Fibroblast of lung (primary cell): ENCODE measurements at regions not wholly inside any gene's neighbourhood (a gene's known extent, or its start where the extent isn't known, plus 50 kb on each side); places are given as distances from the start of the nearest gene placed in this dataset.
"Not testable (repeated sequence)": the region's sequence is repeated elsewhere in the genome, so short reads cannot be mapped to it uniquely, and the experiment has no call there.

Experiments used
- DNase-seq, 2 donors: peaks; one replicate each; pipeline versions ENCODE4 v3.0.0 to v3.0.0-alpha.2; 2010; ENCODE audit warnings: low read depth in 2 of 2
- H2AFZ ChIP-seq: 2 replicates; pipeline ENCODE4 v1.5.1; 2012; ENCODE audit warnings: low read length, control low read depth, inconsistent platforms
- H3K27ac ChIP-seq: 2 replicates; pipeline ENCODE4 v1.5.1; 2011; ENCODE audit warnings: low read length, control low read depth; ENCODE audit not compliant: insufficient read depth
- H3K27me3 ChIP-seq: 2 replicates; pipeline ENCODE4 v1.5.1; 2011; ENCODE audit warnings: mild to moderate bottlenecking, low read length; ENCODE audit not compliant: control insufficient read depth, insufficient read depth
- H3K36me3 ChIP-seq: 2 replicates; pipeline ENCODE4 v1.5.1; 2011; ENCODE audit warnings: low read length; ENCODE audit not compliant: control insufficient read depth, insufficient read depth
- H3K4me1 ChIP-seq: 2 replicates; pipeline ENCODE4 v1.5.1; 2011; ENCODE audit warnings: low read length; ENCODE audit not compliant: control insufficient read depth, insufficient read depth; ENCODE audit errors: extremely low read depth
- H3K4me2 ChIP-seq: 2 replicates; pipeline ENCODE4 v1.5.1; 2011; ENCODE audit warnings: low read length, control low read depth; ENCODE audit not compliant: insufficient read depth; ENCODE audit errors: extremely low read depth
- H3K4me3 ChIP-seq, 4 experiments: fragments of 200-600 bp in 1 of 4; sonication (generic) in 1 of 4; replicated peaks in 1 of 4; 2 replicates each; pipeline ENCODE4 v1.5.1; 2011 to 2016; ENCODE audit warnings: low read length in 4 of 4, low read depth in 3 of 4, mild to moderate bottlenecking in 3 of 4, control low read depth in 2 of 4, inconsistent platforms in 1 of 4, mixed read lengths in 1 of 4; ENCODE audit not compliant: insufficient read depth in 1 of 4; ENCODE audit errors: control extremely low read depth in 1 of 4
- H3K79me2 ChIP-seq: 2 replicates; pipeline ENCODE4 v1.5.1; 2012; ENCODE audit warnings: mild to moderate bottlenecking, low read length, inconsistent platforms; ENCODE audit not compliant: control insufficient read depth, insufficient read depth
- H3K9ac ChIP-seq: 2 replicates; pipeline ENCODE4 v1.5.1; 2011; ENCODE audit warnings: mild to moderate bottlenecking, low read length, control low read depth; ENCODE audit not compliant: insufficient read depth
- H3K9me3 ChIP-seq: 2 replicates; pipeline ENCODE4 v1.5.1; 2012; ENCODE audit warnings: low read depth, low read length; ENCODE audit not compliant: control insufficient read depth, insufficient read depth
- H4K20me1 ChIP-seq: 2 replicates; pipeline ENCODE4 v1.5.1; 2011; ENCODE audit warnings: low read length; ENCODE audit not compliant: control insufficient read depth, insufficient read depth; ENCODE audit errors: extremely low read depth
- CTCF ChIP-seq, 2 donors: IDR thresholded peaks in 1 of 2; conservative IDR thresholded peaks in 1 of 2; 1 replicate in 1 of 2; 2 replicates in 1 of 2; pipeline ENCODE4 v1.5.1; 2011 to 2012; ENCODE audit warnings: low read length in 2 of 2, control low read depth in 1 of 2, inconsistent platforms in 1 of 2, low read depth in 1 of 2, mild to moderate bottlenecking in 1 of 2
- EZH2 ChIP-seq: IDR thresholded peaks from 2 replicates; pipeline ENCODE4 v1.5.1; 2012; ENCODE audit warnings: low read length, control low read depth, mild to moderate bottlenecking; ENCODE audit errors: missing control alignments

GRCh38 chrX:152044383-152044782, 69.9 kb upstream of the GABRE start:
- H3K79me2 ChIP-seq, result no peaks in the 10 kb centered on the region
- no peaks in the 10 kb centered on the region for H4K20me1 ChIP-seq
- H3K27ac ChIP-seq, result no peak overlapping the region
- H3K4me1 ChIP-seq, result no peaks in the 10 kb centered on the region
- no peak overlapping the region for H3K9ac ChIP-seq
- no peak overlapping the region for H3K4me3 ChIP-seq
- no peaks in the 10 kb centered on the region for H3K9me3 ChIP-seq
- H2AFZ ChIP-seq, result no peak overlapping the region
- no peak for DNase-seq
- no peak overlapping the region for H3K4me2 ChIP-seq
- H3K27me3 ChIP-seq, result no peaks in the 10 kb centered on the region
- H3K36me3 ChIP-seq, result no peaks in the 10 kb centered on the region
- TF ChIP-seq EZH2 (no peak), CTCF (conservative IDR thresholded peaks at IDR 0.05 in 1 of 2, IDR thresholded peaks at IDR 0.05 in 1 of 2; ENCODE audit: low read depth in 1 of 2, low read length in 2 of 2) (no peak)

- Histone ChIP-seq H3K4me3 (no peak overlapping the region), H3K4me1 (no peaks in the 10 kb centered on the region), H2AFZ (no peak overlapping the region), H3K27ac (no peak overlapping the region), H3K36me3 (no peaks in the 10 kb centered on the region), H3K9me3 (no peaks in the 10 kb centered on the region), H3K27me3 (no peaks in the 10 kb centered on the region), H3K4me2 (no peak overlapping the region), H4K20me1 (no peaks in the 10 kb centered on the region), H3K79me2 (no peaks in the 10 kb centered on the region), H3K9ac (no peak overlapping the region)
- no peak for TF ChIP-seq EZH2
- TF ChIP-seq CTCF (conservative IDR thresholded peaks at IDR 0.05 in 1 of 2, IDR thresholded peaks at IDR 0.05 in 1 of 2; ENCODE audit: low read depth in 1 of 2, low read length in 2 of 2), result no peak
- no peak for DNase-seq
These were observed 64.3 kb upstream of the GABRE start for GRCh38 chrX:152038804-152039203.

DNA sequence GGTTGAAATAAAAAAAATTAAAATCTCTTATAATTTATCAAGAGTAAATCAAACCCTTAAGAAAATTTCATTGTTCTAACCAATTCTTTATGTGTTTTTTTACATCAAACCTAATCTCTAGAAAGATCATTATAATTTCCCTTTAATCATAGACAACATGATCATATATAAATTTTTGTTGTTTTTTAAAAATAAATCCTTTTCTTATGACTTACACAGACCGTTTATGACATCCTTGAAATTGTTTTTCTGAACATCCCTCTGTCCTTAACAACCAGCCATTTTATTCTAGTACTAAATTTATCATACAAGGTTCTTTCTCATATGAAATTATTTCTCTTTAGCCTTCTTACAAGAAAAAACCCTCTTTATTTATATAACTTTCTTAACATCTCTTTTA, 62.7 kb upstream of the GABRE start:
- TF ChIP-seq CTCF (conservative IDR thresholded peaks at IDR 0.05 in 1 of 2, IDR thresholded peaks at IDR 0.05 in 1 of 2; ENCODE audit: low read depth in 1 of 2, low read length in 2 of 2), result no peak
- no peak for TF ChIP-seq EZH2
- Histone ChIP-seq H3K27ac (no peak overlapping the region), H3K36me3 (no peaks in the 10 kb centered on the region)

GRCh38 chrX:152031346-152031745, 56.9 kb upstream of the GABRE start:
- not testable (repeated sequence) for H3K79me2 ChIP-seq

More for the DNA sequence above, 62.7 kb upstream of the GABRE start:
- Histone ChIP-seq H3K4me2 (no peak overlapping the region), H3K27me3 (no peaks in the 10 kb centered on the region), H3K4me1 (no peaks in the 10 kb centered on the region), H2AFZ (no peak overlapping the region), H3K9ac (no peak overlapping the region), H3K4me3 (no peak overlapping the region), H4K20me1 (no peaks in the 10 kb centered on the region), H3K9me3 (no peaks in the 10 kb centered on the region), H3K79me2 (no peaks in the 10 kb centered on the region)
- no peak for DNase-seq

More at GRCh38 chrX:152031346-152031745, 56.9 kb upstream of the GABRE start:
- not testable (repeated sequence) for H3K4me1 ChIP-seq, H3K9ac ChIP-seq, H2AFZ ChIP-seq, DNase-seq, H3K27ac ChIP-seq, H3K4me3 ChIP-seq, H4K20me1 ChIP-seq, H3K9me3 ChIP-seq, H3K4me2 ChIP-seq, H3K36me3 ChIP-seq, H3K27me3 ChIP-seq
